ENCODE measurements at regions not wholly inside any gene's neighbourhood (a gene's known extent, or its start where the extent isn't known, plus 50 kb on each side); places are given as distances from the start of the nearest gene placed in this dataset.

- in situ Hi-C loops (cut with MboI; ENCODE audit: low sequenced_read_pairs, unreplicated experiment) = no loop called here
- TF ChIP-seq CTCF (IDR thresholded peaks at IDR 0.05; ENCODE audit: borderline replicate concordance, control extremely low read depth, extremely low read depth, insufficient read depth, missing control alignments) = no peak
- no peak for DNase-seq (ENCODE audit: low spot score)
Measured at GRCh38 chr15:95009635-95010034, 778.3 kb downstream of the MCTP2 start.

- in situ Hi-C loops (cut with MboI; ENCODE audit: low sequenced_read_pairs, unreplicated experiment) = no loop called here
- no peak for DNase-seq (ENCODE audit: low spot score)
- TF ChIP-seq CTCF (IDR thresholded peaks at IDR 0.05; ENCODE audit: borderline replicate concordance, control extremely low read depth, extremely low read depth, insufficient read depth, missing control alignments) = no peak
Measured at GRCh38 chr15:95013381-95013780, 782.0 kb downstream of the MCTP2 start.

GRCh38 chr15:95016511-95017229, 785.3 kb downstream of the MCTP2 start:
- in situ Hi-C loops (cut with MboI; ENCODE audit: low sequenced_read_pairs, unreplicated experiment) = no loop called here
- no peak for DNase-seq (ENCODE audit: low spot score)
- no peak for TF ChIP-seq CTCF (IDR thresholded peaks at IDR 0.05; ENCODE audit: borderline replicate concordance, control extremely low read depth, extremely low read depth, insufficient read depth, missing control alignments)

DNA sequence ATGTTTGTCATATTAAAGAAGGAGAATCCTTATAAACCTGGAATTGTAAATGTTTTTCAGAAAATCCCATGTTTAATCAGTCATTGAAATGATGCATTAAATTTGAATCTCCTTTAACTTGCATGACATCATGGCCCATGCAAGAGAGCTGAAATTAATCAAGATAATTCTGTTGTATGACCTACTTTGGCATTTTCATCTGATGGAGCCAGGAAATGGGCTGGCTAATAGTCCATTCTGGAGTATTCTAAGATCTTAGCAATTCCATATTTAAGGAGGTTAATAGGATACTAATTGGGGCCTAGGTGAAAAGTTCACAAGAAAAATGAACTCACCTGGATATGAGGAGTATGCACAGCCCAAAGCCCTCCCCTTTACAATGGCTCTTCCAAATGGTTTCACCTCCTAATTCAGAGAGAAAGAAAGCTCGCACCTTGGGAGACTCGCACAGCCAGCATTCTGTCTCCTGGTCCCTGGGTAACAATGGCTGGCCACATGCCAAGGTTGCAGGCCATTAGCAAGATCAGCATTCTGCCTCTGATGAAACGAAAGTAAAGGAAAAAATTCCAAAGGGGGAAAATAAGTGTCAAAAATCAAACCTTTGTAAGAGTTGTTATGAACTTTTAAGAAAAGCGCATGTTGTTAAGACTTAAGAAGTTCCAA, 786.4 kb downstream of the MCTP2 start:
- TF ChIP-seq CTCF (IDR thresholded peaks at IDR 0.05; ENCODE audit: borderline replicate concordance, control extremely low read depth, extremely low read depth, insufficient read depth, missing control alignments) = no peak
- in situ Hi-C loops (cut with MboI; ENCODE audit: low sequenced_read_pairs, unreplicated experiment) = no loop called here
- no peak for DNase-seq (ENCODE audit: low spot score)

GRCh38 chr15:95018888-95019545, 787.7 kb downstream of the MCTP2 start:
- no peak for DNase-seq (ENCODE audit: low spot score)
- no peak for TF ChIP-seq CTCF (IDR thresholded peaks at IDR 0.05; ENCODE audit: borderline replicate concordance, control extremely low read depth, extremely low read depth, insufficient read depth, missing control alignments)
- in situ Hi-C loops (cut with MboI; ENCODE audit: low sequenced_read_pairs, unreplicated experiment) = no loop called here

- TF ChIP-seq CTCF (IDR thresholded peaks at IDR 0.05; ENCODE audit: borderline replicate concordance, control extremely low read depth, extremely low read depth, insufficient read depth, missing control alignments) = no peak
- in situ Hi-C loops (cut with MboI; ENCODE audit: low sequenced_read_pairs, unreplicated experiment) = no loop called here
- DNase-seq (ENCODE audit: low spot score) = no peak
Measured at GRCh38 chr15:95019907-95020306, 788.5 kb downstream of the MCTP2 start.
